NCI-H1436 treated with DMSO at 0.1 percent for 48 hours (cell line): ENCODE measurements at regions not wholly inside any gene's neighbourhood (a gene's known extent, or its start where the extent isn't known, plus 50 kb on each side); places are given as distances from the start of the nearest gene placed in this dataset.
"Not testable (repeated sequence)": the region's sequence is repeated elsewhere in the genome, so short reads cannot be mapped to it uniquely, and the experiment has no call there.

Experiments
- DNase-seq: peaks from one replicate; lab custom pipeline; 2025; lab: John Stamatoyannopoulos, UW

GRCh38 chr4:54843946-54844345, 186.2 kb downstream of the KIT start:
- no peak for DNase-seq

- DNase-seq, result no peak
Measured at GRCh38 chr4:54843106-54843505, 185.3 kb downstream of the KIT start.

- DNase-seq, result no peak
Measured at GRCh38 chr4:54842656-54843055, 184.9 kb downstream of the KIT start.

GRCh38 chr4:54842226-54842625, 184.5 kb downstream of the KIT start:
- DNase-seq, result no peak

DNA sequence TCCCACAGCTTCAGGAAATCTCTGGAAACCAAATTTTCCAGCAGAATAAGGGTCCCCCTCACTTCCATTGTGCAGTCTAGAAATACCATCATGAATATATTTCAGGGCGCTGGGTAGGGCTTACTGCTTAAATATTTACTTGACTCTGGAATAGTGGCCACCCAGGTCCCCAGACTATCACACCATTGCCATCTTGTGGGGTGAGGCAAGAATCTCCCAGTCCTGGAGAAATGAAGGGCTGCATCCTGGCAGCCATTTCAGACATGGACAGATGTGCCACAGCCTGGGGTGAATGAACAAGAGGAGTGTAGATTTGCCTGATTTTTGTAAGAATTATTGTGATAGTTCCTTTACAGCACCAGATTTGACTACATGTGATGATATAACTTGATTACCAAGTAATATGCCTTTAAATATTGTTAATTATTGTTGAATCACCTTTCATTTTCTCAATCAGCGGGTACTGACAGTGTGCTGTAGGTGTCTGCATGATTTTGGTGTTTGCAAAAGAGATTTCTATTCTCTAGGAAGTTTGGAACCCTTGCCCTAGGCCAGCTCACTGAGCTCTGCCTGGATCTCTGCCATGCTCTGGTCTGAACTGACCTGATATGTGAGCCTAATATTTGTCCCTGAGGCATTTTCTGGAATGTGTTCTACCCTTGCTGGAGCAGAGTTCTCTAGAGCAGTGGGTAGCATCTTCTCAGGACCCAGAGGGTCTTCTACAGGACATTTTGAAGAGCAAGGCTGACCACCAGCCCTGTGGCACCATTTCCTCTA, 183.4 kb downstream of the KIT start:
- DNase-seq, result no peak

DNA sequence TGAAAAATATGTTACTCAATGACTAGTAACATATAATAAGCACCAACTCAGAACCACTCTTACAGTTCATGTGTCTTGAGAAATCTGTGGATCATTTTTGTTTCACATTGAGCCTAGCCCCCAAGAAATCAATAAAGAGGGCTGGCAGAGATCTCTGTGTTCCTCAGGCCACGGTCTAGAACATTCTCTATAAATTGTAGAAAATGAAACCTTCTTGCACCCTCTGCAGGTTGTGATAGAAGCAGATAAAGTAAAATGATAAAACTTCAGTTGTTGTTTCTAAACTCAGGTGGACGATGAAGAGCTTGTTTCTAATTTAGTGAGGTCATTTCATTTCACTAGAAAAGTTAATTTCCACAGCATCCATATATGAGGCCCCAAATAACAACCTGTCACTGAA, 182.7 kb downstream of the KIT start:
- DNase-seq, result no peak

DNA sequence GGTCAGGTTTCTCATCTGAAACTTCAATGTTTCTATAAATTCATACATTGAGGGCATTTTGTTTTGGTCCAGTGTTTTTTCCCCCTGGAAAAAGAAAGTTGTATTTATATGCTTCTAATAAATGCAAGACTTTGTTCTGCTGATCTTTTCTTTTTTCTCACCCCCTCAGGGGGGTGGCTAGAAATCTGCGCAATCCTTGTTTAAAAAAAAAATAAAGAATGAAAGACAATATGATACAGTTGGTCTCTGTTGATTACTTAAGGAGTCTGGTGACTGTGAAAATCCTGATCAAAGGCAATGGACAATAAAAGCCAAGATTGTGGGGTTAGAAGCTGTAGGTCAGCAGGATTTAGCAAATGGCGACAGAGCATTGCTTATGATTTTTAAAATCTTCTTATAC, 180.5 kb downstream of the KIT start:
- no peak for DNase-seq

DNA sequence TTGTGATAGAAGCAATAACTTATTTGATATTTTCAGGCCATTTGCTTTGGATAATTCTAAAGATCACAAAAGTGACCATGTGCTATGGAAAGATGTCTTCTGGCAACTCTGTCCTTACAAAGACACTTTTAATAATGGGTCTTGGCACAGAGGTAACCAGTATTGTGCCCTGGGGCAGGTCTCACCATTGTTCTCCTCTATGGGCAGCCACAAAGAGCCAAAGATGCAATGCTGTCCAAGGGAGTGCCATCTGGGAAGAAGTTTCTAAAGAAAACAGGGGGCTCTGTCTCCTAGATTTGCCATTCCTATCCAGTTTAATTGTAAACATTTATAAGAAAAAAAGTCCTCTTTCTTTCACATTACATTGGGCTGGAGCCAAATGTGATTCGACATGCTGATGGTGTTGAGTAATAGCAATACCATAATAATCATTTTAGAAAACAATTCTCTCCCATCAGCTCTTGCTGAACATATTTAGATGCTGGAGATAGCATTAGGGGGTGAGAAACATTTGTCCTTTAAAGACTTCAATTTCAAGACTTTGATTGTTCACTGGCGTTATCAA, 179.9 kb downstream of the KIT start:
- no peak for DNase-seq

- not testable (repeated sequence) for DNase-seq
Measured at GRCh38 chr4:54828361-54828760, 170.6 kb downstream of the KIT start.

DNA sequence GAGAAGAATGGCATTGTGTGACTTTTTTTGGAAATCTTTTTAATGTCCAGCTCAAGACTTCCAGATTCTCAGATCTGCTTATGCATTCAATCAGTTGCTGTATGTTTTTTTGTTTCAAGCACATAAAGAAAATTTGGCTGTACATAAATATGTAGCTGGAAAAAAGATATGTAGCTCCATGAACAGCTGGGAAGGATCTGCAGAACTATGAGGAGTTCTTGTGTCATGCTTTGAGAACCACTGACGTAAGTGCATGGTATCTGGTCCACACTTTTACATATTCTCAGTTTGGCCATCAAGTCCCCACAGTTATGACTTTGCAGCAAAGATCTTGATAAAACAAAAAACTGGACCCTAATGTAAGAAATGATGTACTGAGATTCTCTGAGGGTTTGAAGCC, 165.9 kb downstream of the KIT start:
- no peak for DNase-seq

- no peak for DNase-seq
Measured at GRCh38 chr4:54819034-54819433, 161.3 kb downstream of the KIT start.

GRCh38 chr4:54818481-54818880, 160.7 kb downstream of the KIT start:
- DNase-seq, result no peak

- DNase-seq, result no peak
Measured at GRCh38 chr4:54813674-54814073, 155.9 kb downstream of the KIT start.

DNA sequence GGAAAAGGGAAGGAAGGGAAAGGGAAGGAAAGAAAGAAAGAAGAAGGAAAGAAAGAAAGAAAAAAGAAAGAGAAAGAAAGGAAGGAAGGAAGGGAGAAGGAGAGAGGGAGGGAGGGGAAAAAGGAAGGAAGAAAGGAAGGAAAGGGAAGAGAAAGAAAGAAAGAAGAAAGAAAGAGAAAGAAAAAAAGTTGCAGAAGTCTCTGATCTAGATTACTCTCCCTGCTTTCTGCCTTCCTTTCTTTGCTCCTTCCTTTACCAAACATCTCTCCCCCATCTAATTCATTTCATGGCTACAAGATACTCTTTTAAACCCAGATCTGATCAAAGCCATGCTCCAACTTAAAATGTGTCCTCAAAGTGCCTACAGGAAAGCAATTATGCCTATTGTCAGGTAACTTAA, 148.6 kb downstream of the KIT start:
- DNase-seq, result no peak

DNA sequence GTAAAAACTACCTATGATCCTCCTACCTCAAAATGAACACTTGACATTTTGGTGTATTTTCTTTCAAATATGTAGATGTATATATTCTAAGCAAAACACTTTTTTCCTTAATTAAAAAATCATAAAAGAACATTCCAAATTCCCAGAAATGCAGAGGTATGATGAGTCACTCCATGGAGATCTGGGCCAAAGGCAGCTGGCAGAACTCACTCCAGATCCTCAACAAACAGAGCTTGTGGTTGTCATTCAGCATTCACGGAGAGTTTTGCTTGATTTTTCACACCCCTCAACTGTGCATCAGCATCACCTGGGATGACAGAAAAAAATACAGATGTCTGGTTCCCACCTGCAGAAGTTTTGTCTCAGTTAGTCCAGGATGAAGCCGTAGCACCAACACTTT, 144.6 kb downstream of the KIT start:
- no peak for DNase-seq

GRCh38 chr4:54800831-54801530, 143.2 kb downstream of the KIT start:
- no peak for DNase-seq

- no peak for DNase-seq
Measured at GRCh38 chr4:54794579-54794978, 136.8 kb downstream of the KIT start.

- DNase-seq, result no peak
Measured at GRCh38 chr4:54793856-54794422, 136.2 kb downstream of the KIT start.
